HL-60 (cell line): ENCODE measurements at regions not wholly inside any gene's neighbourhood (a gene's known extent, or its start where the extent isn't known, plus 50 kb on each side); places are given as distances from the start of the nearest gene placed in this dataset.

Source experiments
- POLR2AphosphoS5 ChIP-seq: IDR thresholded peaks from 2 replicates; pipeline ENCODE4 v1.6.1; 2012; ENCODE audit warnings: low read depth
- TF ChIP-seq, protein P1 (sequence below): IDR thresholded peaks from 2 replicates; pipeline ENCODE4 v1.6.1; 2012; ENCODE audit warnings: low read depth; ENCODE audit not compliant: insufficient replicate concordance
- TF ChIP-seq, protein P2 (sequence below): IDR thresholded peaks from one replicate; pipeline ENCODE4 v1.5.1; 2011; ENCODE audit warnings: low read length, control low read depth, inconsistent platforms; ENCODE audit not compliant: insufficient read depth

DNA sequence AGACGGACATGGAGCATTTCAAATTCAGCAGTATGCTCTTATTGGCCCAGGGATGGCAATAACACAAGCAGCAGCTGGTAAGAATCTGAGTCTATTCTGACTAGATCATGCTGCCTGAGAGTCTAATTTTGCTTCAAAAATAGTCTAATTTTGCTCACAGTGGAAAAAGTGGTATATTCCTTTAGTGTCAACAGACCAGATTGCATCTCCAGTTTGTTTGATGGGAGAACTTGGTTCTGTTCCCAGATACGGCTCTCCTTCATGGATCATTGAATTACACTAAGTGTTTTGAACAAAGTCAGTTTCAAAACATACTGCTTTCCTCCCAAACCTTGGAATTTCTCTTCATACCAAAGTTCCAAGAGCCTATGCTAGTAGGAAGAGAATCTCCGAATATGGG, 586.1 kb downstream of the RNF144B start:
- TF ChIP-seq, protein P1, sequence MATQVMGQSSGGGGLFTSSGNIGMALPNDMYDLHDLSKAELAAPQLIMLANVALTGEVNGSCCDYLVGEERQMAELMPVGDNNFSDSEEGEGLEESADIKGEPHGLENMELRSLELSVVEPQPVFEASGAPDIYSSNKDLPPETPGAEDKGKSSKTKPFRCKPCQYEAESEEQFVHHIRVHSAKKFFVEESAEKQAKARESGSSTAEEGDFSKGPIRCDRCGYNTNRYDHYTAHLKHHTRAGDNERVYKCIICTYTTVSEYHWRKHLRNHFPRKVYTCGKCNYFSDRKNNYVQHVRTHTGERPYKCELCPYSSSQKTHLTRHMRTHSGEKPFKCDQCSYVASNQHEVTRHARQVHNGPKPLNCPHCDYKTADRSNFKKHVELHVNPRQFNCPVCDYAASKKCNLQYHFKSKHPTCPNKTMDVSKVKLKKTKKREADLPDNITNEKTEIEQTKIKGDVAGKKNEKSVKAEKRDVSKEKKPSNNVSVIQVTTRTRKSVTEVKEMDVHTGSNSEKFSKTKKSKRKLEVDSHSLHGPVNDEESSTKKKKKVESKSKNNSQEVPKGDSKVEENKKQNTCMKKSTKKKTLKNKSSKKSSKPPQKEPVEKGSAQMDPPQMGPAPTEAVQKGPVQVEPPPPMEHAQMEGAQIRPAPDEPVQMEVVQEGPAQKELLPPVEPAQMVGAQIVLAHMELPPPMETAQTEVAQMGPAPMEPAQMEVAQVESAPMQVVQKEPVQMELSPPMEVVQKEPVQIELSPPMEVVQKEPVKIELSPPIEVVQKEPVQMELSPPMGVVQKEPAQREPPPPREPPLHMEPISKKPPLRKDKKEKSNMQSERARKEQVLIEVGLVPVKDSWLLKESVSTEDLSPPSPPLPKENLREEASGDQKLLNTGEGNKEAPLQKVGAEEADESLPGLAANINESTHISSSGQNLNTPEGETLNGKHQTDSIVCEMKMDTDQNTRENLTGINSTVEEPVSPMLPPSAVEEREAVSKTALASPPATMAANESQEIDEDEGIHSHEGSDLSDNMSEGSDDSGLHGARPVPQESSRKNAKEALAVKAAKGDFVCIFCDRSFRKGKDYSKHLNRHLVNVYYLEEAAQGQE, result no peak
- TF ChIP-seq, protein P2, sequence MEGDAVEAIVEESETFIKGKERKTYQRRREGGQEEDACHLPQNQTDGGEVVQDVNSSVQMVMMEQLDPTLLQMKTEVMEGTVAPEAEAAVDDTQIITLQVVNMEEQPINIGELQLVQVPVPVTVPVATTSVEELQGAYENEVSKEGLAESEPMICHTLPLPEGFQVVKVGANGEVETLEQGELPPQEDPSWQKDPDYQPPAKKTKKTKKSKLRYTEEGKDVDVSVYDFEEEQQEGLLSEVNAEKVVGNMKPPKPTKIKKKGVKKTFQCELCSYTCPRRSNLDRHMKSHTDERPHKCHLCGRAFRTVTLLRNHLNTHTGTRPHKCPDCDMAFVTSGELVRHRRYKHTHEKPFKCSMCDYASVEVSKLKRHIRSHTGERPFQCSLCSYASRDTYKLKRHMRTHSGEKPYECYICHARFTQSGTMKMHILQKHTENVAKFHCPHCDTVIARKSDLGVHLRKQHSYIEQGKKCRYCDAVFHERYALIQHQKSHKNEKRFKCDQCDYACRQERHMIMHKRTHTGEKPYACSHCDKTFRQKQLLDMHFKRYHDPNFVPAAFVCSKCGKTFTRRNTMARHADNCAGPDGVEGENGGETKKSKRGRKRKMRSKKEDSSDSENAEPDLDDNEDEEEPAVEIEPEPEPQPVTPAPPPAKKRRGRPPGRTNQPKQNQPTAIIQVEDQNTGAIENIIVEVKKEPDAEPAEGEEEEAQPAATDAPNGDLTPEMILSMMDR, result no peak
- no peak for TF ChIP-seq POLR2AphosphoS5
